ENCODE measurements at regions not wholly inside any gene's neighbourhood (a gene's known extent, or its start where the extent isn't known, plus 50 kb on each side); places are given as distances from the start of the nearest gene placed in this dataset.

DNA sequence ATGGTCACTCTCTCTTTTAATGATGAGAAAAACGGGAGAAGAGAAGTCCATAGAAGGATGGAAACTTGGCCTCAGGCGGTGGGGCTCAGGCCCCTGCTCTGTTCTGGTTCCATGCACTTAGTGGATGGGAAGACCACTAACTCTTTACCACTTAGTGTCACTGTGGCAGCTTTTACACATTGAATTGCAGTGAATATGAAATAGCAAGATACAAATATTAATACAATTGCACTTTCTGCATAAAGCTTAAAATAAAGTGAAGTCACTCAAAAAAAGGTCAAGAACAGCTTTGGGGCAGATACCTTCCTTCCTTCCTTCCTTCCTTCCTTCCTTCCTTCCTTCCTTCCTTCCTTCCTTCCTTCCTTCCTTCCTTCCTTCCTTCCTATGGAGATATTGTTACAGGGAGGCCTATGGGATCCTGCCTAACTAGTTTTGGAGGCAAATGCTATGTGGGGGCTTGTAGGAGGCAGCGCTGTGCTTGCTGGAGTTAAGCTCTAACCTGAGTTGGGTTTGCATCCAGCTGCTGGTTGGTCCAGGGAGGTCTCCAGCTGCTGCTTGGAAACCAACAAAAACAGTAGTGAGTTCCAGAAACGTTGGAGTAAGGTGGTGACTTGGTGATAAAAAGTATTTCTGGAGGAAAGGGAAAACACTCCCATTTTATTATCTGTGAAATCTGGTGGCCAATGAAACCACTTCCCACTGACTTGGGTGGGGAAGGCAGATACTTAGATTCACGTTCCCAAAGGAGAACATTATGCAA is 62.3 kb upstream of the NKX2-2 start:
- DNase-seq: no peak

DNA sequence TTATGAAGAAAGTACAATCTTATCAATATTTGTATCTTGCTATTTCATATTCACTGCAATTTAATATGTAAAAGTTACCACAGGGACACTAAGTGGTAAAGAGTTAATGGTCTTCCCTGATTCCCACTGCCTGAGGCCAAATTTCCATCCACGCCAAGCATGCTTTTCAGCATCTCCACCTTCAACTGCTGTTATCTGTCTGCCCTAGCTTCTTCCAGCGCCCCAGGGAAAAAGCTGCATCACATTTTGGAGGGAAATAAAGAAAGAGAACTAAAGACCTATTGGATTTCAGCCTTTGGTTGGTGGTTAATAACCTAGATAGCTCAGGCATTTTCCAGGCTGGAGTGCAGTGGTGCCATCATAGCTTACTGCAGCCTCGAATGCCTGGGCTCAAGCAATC is 61.3 kb upstream of the NKX2-2 start:
- no peak for DNase-seq

DNA sequence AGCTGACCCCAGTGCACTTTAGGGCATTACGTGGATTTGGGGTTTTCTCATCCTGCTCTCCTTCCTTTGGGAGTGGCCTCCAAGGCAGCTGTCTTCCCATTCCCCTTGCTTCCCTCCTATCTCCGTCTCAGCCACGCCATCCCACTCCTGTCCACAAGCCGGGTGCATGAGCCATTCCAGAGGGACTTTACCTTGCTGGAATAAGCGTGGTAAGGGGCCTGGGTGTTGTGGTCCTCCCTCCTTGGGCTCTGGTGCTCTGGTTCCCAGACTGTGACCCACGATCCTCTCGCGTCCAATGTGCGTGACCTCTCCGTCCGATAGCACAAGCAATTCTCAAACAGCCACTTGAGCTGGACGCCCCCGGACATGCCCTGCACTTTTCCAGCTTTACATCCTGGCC is 60.6 kb upstream of the NKX2-2 start:
- DNase-seq: no peak

DNA sequence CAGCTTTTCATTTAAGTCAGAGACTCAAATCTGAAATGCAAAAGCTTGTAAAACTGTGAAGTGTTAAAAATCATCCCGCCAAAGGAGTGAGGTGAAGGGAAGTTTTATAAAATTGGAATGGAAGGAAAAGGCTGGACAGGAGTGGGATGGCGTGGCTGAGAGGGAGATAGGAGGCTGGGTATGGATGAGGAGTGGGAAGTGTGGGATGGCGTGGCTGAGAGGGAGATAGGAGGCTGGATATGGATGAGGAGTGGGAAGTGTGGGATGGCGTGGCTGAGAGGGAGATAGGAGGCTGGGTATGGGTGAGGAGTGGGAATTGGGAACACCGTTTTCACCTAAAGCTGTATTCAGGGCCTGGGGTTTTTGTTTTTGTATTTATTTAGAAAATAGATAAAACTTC is 59.4 kb upstream of the NKX2-2 start:
- DNase-seq: no peak

DNA sequence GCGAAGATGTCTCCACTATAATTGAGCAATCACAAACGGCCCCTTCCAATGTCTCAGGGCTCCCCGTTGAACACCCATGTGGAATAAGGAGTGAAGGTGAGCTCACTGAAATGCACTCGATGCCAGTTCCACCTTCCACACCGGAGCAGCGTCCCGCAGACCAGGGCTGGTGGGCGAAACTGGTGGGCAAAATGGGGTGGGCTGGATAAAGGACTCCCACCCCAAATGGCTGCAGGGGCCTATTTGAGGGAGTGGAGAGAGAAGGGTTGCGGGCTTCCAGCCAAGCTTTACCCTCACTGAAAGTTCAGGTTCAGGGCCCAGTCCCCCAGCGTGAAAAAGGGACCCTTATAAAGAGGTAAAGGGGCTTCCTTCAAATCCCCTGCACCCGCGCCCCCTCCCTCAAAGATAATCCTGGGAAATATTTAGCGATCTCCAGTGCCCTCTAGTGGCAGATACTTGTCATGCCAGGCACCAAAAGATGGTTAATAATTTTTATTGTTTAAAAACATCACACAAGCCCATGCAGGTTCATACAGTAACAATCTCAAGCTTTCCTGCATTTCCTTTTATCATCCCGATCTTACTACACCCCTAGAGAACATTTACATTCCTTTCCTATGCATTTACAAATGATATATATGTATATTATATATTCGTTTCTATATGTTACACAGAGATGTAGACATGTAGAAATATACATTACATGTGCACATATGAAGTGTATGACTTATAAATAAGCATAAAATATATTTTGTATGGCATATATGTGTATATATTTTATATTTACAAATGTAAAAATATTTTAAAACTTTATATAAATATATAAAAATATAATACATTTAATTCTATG is 58.2 kb upstream of the NKX2-2 start:
- DNase-seq: no peak

DNA sequence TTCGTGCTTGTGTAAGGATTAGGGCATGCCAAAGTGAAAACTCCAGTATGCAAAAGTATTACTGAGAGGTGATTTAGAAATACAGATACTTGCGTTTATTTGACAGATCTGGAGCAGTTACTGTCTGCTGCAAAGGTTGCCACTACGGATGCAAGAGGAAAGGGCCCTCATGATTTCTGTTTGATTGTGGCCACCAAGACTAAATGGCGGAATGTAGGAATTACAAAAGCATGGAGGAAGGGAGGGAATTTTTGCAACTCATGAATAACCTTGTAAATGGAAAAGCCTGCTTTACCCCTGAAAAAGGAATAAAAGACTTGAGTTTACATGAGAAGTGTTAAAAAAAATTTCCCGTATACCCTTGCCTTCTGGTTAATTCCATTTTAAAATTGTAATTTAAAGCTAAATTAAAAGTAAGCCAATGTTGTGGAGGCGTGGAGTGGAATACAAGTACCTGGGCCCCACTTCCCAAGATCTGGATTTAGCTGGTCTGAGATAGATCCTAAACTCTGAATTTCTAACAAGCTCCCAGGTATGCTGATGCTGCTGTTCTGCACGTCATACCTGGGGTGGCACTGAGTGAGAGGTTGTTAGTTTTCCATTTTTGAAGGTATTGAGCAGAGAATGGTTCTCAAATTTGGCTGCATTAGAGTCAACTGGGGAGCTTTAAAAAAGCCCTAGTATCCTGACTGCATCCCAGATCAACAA is 56.6 kb upstream of the NKX2-2 start:
- DNase-seq: no peak

DNA sequence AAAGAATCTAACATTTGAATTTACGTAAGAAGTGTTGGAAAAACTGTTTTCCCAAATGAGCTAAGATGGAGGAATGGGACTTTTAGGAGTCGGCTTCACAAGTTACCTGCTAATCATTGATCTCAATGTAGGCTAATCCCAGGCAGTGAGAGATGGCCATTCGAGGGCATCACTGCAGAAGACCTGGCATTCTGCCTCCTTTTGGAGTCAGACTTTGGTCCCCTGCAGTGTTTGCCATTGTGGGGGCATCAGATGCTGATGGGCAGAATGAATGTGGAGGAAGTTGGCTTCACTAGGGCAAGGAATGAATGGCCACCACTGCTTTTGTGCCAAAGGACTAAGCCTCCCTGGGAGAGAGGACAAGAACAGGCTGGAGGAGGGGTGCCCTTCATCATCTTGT is 55.7 kb upstream of the NKX2-2 start:
- DNase-seq: no peak

DNA sequence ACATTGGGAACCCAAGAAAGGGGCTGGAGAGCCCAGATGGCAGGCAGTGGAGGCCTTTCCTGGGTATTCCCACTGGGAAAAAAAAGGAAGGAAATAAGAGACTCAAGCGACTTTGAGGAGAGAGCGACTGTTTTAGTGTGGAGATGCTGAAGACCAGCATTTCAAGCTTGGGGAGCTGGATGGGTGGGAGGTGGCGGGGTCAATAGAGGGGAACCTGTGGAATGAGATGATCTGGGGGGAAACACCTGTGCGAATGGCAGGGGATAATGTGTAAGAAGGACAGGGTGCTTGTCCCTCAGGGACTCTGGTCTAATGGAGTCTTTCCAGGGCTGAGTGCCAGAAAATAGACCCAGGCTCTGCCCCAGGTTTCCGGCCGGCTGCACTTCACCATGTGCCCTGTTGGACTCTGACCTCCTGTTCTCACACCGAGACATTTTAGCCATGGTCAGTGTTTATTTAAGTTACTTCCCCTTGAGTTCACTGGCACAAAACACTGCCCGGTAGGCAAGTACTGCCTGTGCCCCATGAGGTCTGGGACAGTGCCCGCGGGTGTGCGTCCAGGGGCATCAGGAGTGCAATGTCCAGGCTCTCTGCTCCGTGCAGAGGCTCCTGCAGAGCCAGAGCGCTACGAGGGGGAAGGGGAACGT is 50.4 kb upstream of the NKX2-2 start:
- DNase-seq: no peak

Data from GF-D8 (cell line).